Left lung (tissue), 4 donors: ENCODE measurements at regions not wholly inside any gene's neighbourhood (a gene's known extent, or its start where the extent isn't known, plus 50 kb on each side); places are given as distances from the start of the nearest gene placed in this dataset.

Experiments used
- ATAC-seq: fragments of 200-7000 bp; cut with Tn5 transposase; one replicate; pipeline ENCODE4 v1.9.1; 2020; ENCODE audit warnings: moderate library complexity
- DNase-seq, 4 donors: peaks; one replicate each; pipeline ENCODE4 v3.0.0-alpha.2; 2013 to 2020
- H3K27ac ChIP-seq, 2 donors: fragments of 200-600 bp; sonication (generic) in 1 of 2; one replicate each; pipeline versions ENCODE4 v1.5.0 to v1.8.0; 2020 to 2021
- H3K27me3 ChIP-seq, 2 donors: fragments of 200-600 bp; sonication (generic) in 1 of 2; one replicate each; pipeline versions ENCODE4 v1.5.0 to v1.8.0; 2020 to 2021
- H3K36me3 ChIP-seq, 2 donors: fragments of 200-600 bp; sonication (generic) in 1 of 2; one replicate each; pipeline versions ENCODE4 v1.5.0 to v1.8.0; 2020 to 2021
- H3K4me1 ChIP-seq, 2 donors: fragments of 200-600 bp; one replicate each; pipeline ENCODE4 v1.8.0; 2021
- H3K4me3 ChIP-seq, 2 donors: fragments of 200-600 bp; sonication (generic) in 1 of 2; one replicate each; pipeline versions ENCODE4 v1.5.0 to v1.8.0; 2020 to 2021; ENCODE audit warnings: mild to moderate bottlenecking in 1 of 2
- H3K9me3 ChIP-seq, 2 donors: fragments of 200-600 bp; sonication (generic) in 1 of 2; one replicate each; pipeline versions ENCODE4 v1.5.0 to v1.8.0; 2020 to 2021
- intact Hi-C, 2 donors: fragments of 100-400 bp; cut with DNase I; formaldehyde crosslinking; loops; one replicate each; pipeline versions ENCODE4 v1.11.2 to v1.14.2; 2022
- TF ChIP-seq, protein P1 (sequence below), 2 donors: fragments of 200-600 bp; sonication (generic) in 1 of 2; IDR thresholded peaks; one replicate each; pipeline versions ENCODE4 v1.5.0 to v1.8.0; 2021; ENCODE audit warnings: antibody characterized with exemption in 2 of 2
- donor health status: DM: no; HTN: yes; CAD: no.
- donor health status: DM: no; HTN: no; CAD: no.

DNA sequence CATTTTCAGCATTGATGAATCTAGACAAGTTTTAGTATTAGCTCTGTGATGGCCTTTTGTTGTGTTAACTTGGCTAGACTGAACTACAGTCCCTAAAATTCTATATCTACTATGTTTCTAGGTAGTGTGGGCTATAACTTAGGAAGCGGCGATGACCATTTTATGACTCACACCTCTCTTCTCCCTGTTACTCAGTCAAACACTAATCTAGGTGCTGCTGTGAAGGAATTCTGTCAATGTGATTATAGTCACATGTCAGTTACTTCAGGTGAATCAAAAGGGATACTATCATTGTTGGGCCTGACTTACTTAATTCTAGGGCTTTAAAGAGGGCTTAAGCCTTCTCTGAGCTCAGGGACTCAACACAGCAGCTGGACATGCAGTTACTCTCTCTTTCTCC is 691.5 kb upstream of the MAP3K7 start:
- no peaks in the 10 kb centered on the region for H3K9me3 ChIP-seq
- ATAC-seq (no peak), DNase-seq (no peak)
- no peak overlapping the region for H3K27ac ChIP-seq
- TF ChIP-seq, protein P1, sequence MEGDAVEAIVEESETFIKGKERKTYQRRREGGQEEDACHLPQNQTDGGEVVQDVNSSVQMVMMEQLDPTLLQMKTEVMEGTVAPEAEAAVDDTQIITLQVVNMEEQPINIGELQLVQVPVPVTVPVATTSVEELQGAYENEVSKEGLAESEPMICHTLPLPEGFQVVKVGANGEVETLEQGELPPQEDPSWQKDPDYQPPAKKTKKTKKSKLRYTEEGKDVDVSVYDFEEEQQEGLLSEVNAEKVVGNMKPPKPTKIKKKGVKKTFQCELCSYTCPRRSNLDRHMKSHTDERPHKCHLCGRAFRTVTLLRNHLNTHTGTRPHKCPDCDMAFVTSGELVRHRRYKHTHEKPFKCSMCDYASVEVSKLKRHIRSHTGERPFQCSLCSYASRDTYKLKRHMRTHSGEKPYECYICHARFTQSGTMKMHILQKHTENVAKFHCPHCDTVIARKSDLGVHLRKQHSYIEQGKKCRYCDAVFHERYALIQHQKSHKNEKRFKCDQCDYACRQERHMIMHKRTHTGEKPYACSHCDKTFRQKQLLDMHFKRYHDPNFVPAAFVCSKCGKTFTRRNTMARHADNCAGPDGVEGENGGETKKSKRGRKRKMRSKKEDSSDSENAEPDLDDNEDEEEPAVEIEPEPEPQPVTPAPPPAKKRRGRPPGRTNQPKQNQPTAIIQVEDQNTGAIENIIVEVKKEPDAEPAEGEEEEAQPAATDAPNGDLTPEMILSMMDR (IDR thresholded peaks at IDR 0.05) = no peak
- no peak overlapping the region for H3K4me3 ChIP-seq
- H3K27me3 ChIP-seq = no peaks in the 10 kb centered on the region
- no peaks in the 10 kb centered on the region for H3K36me3 ChIP-seq
- intact Hi-C loops = no loop called here
- H3K4me1 ChIP-seq = no peaks in the 10 kb centered on the region

- H3K9me3 ChIP-seq = peaks cover 0 to 4% of the 10 kb centered on the region in 2 donors
- TF ChIP-seq, protein P1 (IDR thresholded peaks at IDR 0.05) = peak in 1 of 2 donors; percentile 20
- no peaks in the 10 kb centered on the region for H3K36me3 ChIP-seq
- no peaks in the 10 kb centered on the region for H3K4me1 ChIP-seq
- ATAC-seq (no peak), DNase-seq (no peak)
- intact Hi-C loops = no loop called here
- no peaks in the 10 kb centered on the region for H3K27me3 ChIP-seq
- no peak overlapping the region for H3K4me3 ChIP-seq
- H3K27ac ChIP-seq = no peak overlapping the region
Observed at GRCh38 chr6:91276315-91276714, 689.4 kb upstream of the MAP3K7 start.

DNA sequence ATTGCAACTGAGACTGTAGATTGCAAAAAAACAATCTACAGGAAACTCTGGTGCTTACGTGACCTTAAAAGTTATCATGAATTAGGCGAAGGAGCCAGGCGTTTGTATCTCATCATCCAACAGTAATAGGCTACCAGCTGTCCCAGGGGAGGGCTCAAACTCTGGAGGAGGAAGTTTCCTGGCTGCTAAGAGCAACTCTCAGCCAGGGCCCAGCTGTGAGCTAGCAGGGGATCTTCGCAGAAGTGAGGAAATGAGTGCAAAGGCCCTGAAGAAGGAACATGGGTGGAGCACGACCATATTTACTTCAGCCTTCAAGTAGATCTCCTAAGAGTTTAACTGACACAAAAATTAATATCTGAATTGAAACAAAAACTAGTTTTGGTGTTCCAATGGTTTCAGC is 686.9 kb upstream of the MAP3K7 start:
- no peak overlapping the region for H3K27ac ChIP-seq
- no peak for ATAC-seq
- no peaks in the 10 kb centered on the region for H3K4me1 ChIP-seq
- no peaks in the 10 kb centered on the region for H3K36me3 ChIP-seq
- no peak overlapping the region for H3K4me3 ChIP-seq
- peaks cover 0 to 6% of the 10 kb centered on the region in 2 donors for H3K9me3 ChIP-seq
- H3K27me3 ChIP-seq = no peaks in the 10 kb centered on the region
- intact Hi-C loops = no loop called here
- DNase-seq = peak in 1 of 4 donors; percentile 24
- TF ChIP-seq, protein P1 (IDR thresholded peaks at IDR 0.05) = no peak

DNA sequence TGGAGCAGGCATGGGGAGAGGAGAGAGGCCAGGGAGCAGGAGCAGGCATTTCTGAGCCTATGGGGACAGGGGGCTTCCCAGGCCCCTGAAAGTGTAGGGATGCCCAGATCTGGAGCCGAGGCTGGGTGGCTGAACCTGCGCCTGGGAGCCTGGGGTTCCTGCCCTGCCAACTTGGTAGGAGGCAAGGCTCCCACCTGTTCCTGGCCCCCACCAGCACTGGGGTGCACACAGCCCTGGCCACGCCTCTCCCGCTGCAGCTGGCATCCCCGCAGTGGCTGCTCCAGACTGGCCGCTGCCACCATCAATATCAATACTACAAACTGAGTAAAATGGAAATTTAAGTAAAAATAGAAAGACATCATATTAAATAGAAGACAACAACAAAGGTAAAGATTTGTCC is 684.9 kb upstream of the MAP3K7 start:
- no peak overlapping the region for H3K27ac ChIP-seq
- DNase-seq (peak in 1 of 4 donors; percentile 67), ATAC-seq (no peak)
- TF ChIP-seq, protein P1 (IDR thresholded peaks at IDR 0.05) = no peak
- no peaks in the 10 kb centered on the region for H3K4me1 ChIP-seq
- H3K9me3 ChIP-seq = peaks cover 0 to 6% of the 10 kb centered on the region in 2 donors
- H3K27me3 ChIP-seq = no peaks in the 10 kb centered on the region
- no peak overlapping the region for H3K4me3 ChIP-seq
- intact Hi-C loops = no loop called here
- H3K36me3 ChIP-seq = no peaks in the 10 kb centered on the region

DNA sequence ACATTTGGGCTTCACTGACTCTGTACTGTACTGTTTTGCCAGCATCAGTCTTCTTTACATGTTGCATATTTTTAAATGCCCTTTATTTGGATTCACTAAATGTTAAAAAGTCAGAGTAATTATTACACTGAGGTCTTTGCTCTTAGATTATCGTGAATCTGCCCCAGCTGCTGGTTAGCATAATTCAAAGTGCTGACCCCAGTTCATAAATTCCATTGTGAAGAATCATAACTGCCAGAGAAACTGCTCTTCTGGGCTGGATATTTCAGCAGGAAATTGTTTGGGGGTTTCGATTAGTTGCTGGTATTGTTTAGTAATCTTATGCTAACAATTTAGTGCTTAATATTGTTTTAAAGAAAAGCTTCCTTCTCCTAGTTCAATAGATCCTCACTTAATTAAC is 682.1 kb upstream of the MAP3K7 start:
- no peaks in the 10 kb centered on the region for H3K36me3 ChIP-seq

More for the DNA sequence above, 682.1 kb upstream of the MAP3K7 start:
- intact Hi-C loops = no loop called here
- peaks cover 0 to 6% of the 10 kb centered on the region in 2 donors for H3K9me3 ChIP-seq
- no peaks in the 10 kb centered on the region for H3K27me3 ChIP-seq
- H3K4me1 ChIP-seq = no peaks in the 10 kb centered on the region
- TF ChIP-seq, protein P1 (IDR thresholded peaks at IDR 0.05) = no peak
- ATAC-seq = no peak
- no peak overlapping the region for H3K27ac ChIP-seq
- no peak for DNase-seq
- no peak overlapping the region for H3K4me3 ChIP-seq
